AG10803 (cell line): ENCODE measurements at regions not wholly inside any gene's neighbourhood (a gene's known extent, or its start where the extent isn't known, plus 50 kb on each side); places are given as distances from the start of the nearest gene placed in this dataset.

Experiments used
- DNase-seq: peaks from one replicate; pipeline ENCODE4 v3.0.0; 2010; ENCODE audit warnings: low read depth
- H3K4me3 ChIP-seq: 2 replicates; pipeline ENCODE4 v1.5.1; 2011; ENCODE audit warnings: mild to moderate bottlenecking, low read length, control low read depth
- TF ChIP-seq, protein P1 (sequence below): conservative IDR thresholded peaks from 2 replicates; pipeline ENCODE4 v1.5.1; 2011; ENCODE audit warnings: mild to moderate bottlenecking, low read length, control low read depth, inconsistent platforms

DNA sequence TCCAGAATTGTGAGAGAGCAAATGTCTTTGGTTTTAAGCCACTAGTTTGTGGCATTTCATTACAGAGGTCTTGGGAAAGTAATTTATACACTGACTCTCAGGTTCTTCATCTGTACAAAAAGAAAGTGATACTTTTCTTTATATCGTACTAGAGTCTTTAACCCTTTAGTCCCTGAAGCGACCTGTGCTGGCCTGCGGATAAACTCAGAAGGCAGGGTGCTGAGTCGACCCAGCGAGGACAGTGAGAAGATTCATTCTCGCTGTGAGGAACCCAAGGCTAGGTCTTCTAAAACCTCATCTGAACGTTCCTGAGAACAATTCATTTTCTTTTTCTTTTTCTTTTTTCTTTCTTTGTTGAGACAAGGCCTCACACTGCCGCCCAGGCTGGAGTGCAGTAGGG lies 514.2 kb upstream of the MGMT start:
- TF ChIP-seq, protein P1, sequence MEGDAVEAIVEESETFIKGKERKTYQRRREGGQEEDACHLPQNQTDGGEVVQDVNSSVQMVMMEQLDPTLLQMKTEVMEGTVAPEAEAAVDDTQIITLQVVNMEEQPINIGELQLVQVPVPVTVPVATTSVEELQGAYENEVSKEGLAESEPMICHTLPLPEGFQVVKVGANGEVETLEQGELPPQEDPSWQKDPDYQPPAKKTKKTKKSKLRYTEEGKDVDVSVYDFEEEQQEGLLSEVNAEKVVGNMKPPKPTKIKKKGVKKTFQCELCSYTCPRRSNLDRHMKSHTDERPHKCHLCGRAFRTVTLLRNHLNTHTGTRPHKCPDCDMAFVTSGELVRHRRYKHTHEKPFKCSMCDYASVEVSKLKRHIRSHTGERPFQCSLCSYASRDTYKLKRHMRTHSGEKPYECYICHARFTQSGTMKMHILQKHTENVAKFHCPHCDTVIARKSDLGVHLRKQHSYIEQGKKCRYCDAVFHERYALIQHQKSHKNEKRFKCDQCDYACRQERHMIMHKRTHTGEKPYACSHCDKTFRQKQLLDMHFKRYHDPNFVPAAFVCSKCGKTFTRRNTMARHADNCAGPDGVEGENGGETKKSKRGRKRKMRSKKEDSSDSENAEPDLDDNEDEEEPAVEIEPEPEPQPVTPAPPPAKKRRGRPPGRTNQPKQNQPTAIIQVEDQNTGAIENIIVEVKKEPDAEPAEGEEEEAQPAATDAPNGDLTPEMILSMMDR, result no peak
- H3K4me3 ChIP-seq, result no peak overlapping the region
- DNase-seq, result no peak

DNA sequence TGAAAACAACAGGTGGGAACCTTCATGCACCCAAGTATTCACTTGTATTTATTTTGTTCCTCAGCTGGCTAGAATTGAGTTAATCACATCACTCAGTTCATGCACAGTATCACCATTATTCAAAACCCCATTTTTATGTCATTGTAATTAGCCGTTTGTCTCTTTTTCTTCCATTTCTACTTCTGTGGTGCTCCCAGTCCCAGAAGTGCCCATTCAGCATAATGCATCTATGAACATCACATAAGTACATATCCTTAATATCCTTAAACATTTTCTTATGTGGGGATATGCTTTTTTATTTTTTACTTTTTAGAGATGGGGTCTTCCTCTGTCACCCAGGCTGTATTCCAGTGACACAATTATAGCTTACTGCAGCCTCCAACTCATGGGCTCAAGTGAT lies 510.9 kb upstream of the MGMT start:
- no peak for DNase-seq
- TF ChIP-seq, protein P1, result no peak
- H3K4me3 ChIP-seq, result no peak overlapping the region

DNA sequence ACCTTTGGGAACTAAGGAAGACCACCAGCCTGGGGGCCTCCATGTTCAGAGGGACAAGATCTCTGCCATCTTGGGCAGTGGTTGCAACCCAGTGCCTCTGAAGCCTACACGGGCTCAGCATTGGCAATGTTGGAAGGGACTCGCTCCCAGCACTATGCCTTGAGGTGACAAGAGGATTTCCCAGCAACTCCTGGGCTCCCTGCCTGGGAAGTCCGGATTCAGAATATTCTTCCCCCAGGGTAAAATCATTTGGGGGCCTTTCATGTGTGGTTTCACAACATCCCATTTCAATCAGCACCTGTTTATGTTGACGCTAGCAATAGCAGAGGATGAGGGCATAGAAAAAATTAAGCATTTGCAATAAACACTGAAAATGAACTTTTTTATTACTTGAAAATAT lies 509.8 kb upstream of the MGMT start:
- H3K4me3 ChIP-seq, result no peak overlapping the region
- TF ChIP-seq, protein P1, result no peak
- DNase-seq, result no peak

DNA sequence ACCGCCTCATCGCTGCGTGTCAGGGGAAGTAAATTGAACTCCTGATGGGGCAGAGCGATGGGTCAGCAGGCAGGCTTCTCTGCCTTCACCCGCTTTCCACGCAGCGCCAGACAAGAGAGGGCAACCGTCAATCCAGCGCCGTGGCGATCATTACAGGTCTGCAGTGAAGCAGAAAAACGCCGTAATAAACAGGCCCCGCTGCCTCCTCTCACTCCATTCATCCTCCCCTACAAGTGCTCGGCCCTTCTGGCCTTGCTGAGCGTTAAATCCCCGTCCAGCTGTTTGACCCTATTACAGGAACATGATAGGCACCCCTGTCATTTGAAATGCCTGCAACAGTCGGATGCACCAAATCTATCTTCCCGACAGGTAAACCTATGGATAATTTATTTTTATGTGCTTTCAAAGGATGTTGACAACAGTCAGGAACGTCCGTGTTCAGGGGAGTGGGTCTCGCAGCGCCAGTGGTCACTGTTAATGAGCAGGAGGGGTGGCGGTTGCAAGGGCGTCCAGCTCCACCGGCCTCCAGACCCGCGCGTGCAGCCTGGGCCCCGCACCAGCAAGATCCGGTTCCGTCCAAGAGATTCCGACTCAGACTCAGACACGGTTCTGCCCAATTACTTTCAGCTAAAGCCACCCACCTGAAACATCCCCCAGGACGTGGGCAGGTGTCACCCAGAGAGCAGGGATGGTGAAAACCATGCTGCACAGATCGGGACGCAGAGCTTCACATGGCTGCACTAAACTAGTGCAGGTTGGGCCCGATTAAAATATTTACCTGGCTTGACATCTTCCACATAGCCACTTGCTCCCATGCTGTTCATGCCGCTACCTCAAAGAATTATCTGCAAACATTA lies 508.0 kb upstream of the MGMT start:
- H3K4me3 ChIP-seq, result no peak overlapping the region
- DNase-seq, result no peak
- TF ChIP-seq, protein P1, result no peak

DNA sequence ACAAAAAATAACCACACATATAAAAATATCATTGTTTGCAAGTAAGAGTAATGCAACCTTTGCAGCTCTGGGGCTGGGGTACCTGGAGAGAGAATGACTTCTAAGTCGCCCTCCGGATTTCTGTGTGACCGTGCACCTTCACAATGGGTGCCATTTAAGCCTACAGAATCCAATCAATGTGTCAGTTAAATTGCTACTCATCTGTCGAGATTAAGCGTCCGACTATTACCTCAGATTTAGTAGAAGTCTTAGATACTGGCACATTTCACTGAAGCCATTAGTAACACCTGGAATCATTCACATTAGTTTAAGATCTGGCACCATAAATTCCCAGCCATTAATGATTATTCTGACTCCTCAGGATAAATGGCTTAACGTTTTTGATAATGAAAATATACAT lies 507.3 kb upstream of the MGMT start:
- TF ChIP-seq, protein P1, result no peak
- H3K4me3 ChIP-seq, result no peak overlapping the region

DNA sequence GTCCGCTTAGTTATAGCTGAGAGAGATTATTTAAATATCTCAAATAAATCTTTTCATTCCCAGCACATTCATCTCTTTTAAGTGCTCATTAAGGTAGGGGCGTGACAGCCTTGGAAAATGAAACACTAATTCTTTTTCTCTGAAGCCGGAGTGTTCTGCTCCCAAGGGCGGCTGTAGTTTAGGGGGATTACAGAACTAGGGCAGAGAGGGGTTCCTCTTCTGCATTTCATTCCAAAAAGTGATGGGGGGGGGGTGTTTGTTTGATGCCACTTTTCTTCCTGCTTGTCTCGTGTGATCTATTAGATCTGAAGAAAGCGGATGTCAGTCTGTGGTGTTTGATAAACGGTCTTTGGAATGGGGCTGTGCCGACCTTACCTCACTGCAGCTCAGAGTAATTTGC lies 506.5 kb upstream of the MGMT start:
- TF ChIP-seq, protein P1, result no peak
- no peak overlapping the region for H3K4me3 ChIP-seq
- DNase-seq, result no peak

More for the DNA sequence above, 507.3 kb upstream of the MGMT start:
- no peak for DNase-seq

DNA sequence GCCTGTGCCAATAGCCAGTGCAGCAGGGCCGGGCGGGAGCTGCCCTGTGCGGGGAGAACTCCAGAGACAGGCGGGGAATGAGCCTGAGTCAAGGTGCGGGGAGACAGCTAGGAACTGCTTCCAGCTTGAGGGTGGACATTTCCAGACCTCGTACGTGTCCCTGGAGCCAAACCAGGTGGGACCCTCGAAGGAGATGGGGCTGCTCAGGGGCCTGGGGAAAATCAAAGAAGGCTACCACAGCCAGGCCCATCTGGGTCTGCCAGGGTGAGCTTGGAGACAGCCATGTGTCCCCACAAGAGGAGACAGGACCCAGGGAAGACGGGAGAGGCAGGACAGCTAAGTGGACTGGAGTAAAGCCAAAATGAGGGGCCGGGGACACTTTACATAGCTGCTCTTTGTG lies 504.9 kb upstream of the MGMT start:
- no peak for DNase-seq
- no peak overlapping the region for H3K4me3 ChIP-seq

More for the DNA sequence above, 504.9 kb upstream of the MGMT start:
- TF ChIP-seq, protein P1, result no peak
